HG02870 (cell line): ENCODE measurements at regions not wholly inside any gene's neighbourhood (a gene's known extent, or its start where the extent isn't known, plus 50 kb on each side); places are given as distances from the start of the nearest gene placed in this dataset.
A peak's percentile ranks its signal among the peaks of the same experiment; 100 is the strongest.
"Not testable (repeated sequence)": the region's sequence is repeated elsewhere in the genome, so short reads cannot be mapped to it uniquely, and the experiment has no call there.

Source experiments
- ATAC-seq: cut with Tn5 transposase; IDR thresholded peaks from one replicate; pipeline ENCODE4 v1.9.1; 2021; ENCODE audit warnings: mild to moderate bottlenecking, moderate library complexity; ENCODE audit not compliant: unreplicated experiment

- no peak for ATAC-seq
These were observed 118.1 kb upstream of the FOXN3 start for GRCh38 chr14:89534902-89535685.

GRCh38 chr14:89533766-89534165, 116.7 kb upstream of the FOXN3 start:
- no peak for ATAC-seq

- ATAC-seq = no peak
These were observed 116.1 kb upstream of the FOXN3 start for GRCh38 chr14:89533136-89533535.

GRCh38 chr14:89531661-89532335, 114.8 kb upstream of the FOXN3 start:
- ATAC-seq = no peak

GRCh38 chr14:89524990-89525667, 108.1 kb upstream of the FOXN3 start:
- no peak for ATAC-seq

- ATAC-seq = no peak
These were observed 107.4 kb upstream of the FOXN3 start for GRCh38 chr14:89524412-89524811.

GRCh38 chr14:89521988-89522387, 105.0 kb upstream of the FOXN3 start:
- no peak for ATAC-seq

- no peak for ATAC-seq
These were observed 102.0 kb upstream of the FOXN3 start for GRCh38 chr14:89519040-89519439.

- ATAC-seq = peak; percentile 68
These were observed 99.1 kb upstream of the FOXN3 start for GRCh38 chr14:89516173-89516572.

GRCh38 chr14:89514601-89515000, 97.6 kb upstream of the FOXN3 start:
- no peak for ATAC-seq

- ATAC-seq = no peak
These were observed 92.9 kb upstream of the FOXN3 start for GRCh38 chr14:89509891-89510290.

- no peak for ATAC-seq
These were observed 91.8 kb upstream of the FOXN3 start for GRCh38 chr14:89508863-89509262.

- no peak for ATAC-seq
These were observed 91.0 kb upstream of the FOXN3 start for GRCh38 chr14:89507926-89508460.

- ATAC-seq = no peak
These were observed 90.5 kb upstream of the FOXN3 start for GRCh38 chr14:89507521-89507920.

GRCh38 chr14:89506891-89507452, 89.9 kb upstream of the FOXN3 start:
- not testable (repeated sequence) for ATAC-seq

GRCh38 chr14:89504602-89505313, 87.7 kb upstream of the FOXN3 start:
- peak; percentile 75 for ATAC-seq

GRCh38 chr14:89504091-89504490, 87.1 kb upstream of the FOXN3 start:
- no peak for ATAC-seq

GRCh38 chr14:89503431-89503996, 86.5 kb upstream of the FOXN3 start:
- peak; percentile 68 for ATAC-seq

GRCh38 chr14:89502966-89503365, 85.9 kb upstream of the FOXN3 start:
- no peak for ATAC-seq

GRCh38 chr14:89501381-89501780, 84.3 kb upstream of the FOXN3 start:
- no peak for ATAC-seq
